HG03565 (cell line): ENCODE measurements at regions not wholly inside any gene's neighbourhood (a gene's known extent, or its start where the extent isn't known, plus 50 kb on each side); places are given as distances from the start of the nearest gene placed in this dataset.

Experiments used
- ATAC-seq: cut with Tn5 transposase; IDR thresholded peaks from one replicate; pipeline ENCODE4 v1.9.1; 2021; ENCODE audit warnings: mild to moderate bottlenecking, moderate library complexity; ENCODE audit not compliant: unreplicated experiment

DNA sequence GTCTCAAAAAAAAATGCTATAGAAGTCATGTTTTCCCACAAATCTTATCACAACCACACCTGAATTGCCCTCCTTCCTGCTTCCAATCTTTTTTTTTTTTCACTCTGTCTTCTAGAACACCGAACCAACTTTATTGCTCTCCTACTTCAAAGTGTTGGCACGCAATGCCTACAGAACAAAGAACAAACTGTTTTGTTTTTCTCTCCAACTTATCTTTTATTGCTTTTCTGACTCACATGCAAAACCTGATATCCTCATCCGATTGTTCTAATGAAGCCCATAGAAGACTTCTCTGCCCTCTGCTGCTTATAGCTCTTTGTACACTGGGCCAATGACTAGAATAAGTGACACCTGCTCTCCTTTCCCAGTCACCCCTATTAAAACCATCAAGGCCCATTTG lies 602.8 kb downstream of the EPHA4 start:
- no peak for ATAC-seq

DNA sequence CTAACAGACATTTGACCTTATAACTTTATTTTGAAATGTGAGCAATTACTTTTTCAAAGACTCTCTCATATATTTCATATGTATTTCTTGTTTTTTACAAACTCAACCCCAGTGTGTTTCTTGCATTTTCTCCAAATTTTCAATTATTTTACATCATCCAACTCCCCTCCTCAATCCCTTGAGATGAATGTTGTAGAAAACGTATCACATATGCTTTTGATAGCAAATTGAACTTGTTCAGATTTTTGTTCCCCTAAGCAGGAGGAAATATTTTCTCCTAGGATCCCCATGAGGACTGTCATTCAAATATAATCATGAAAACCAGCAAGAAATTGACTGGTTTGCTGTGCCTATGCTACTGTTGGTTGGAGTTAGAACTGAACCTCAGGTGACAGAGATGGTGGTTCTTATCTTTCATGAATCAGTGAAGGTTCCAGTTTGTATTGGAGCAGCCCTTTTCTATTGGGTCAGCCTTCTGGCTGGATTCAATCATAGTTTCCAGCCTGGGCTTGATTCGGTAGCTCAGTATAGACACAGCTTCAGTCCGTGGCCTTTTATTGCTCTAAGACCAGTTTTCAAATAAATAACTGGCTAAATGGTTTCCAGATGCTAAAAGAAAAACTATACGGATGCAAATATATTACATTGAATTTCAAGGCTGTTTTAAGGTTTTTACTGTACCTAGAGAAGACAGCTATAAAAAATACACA lies 591.0 kb downstream of the EPHA4 start:
- no peak for ATAC-seq

DNA sequence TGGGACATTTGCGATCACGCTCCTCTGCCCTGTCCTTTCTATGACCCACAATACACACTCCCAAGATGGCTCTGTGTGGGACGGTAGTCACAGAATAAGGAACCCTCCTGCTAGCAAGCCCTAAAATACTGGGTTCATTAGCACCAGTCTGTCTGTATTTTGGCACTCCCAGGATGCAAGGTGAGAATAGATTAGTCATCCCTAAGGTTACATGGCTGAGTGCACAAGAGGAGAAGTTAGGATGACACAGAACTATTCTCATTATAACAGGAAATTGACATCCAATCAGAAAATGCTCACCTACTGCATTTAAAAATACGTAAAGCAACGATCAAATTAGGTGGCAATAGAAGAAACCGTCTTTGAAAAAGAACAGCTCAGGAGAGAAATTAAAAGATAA lies 590.2 kb downstream of the EPHA4 start:
- no peak for ATAC-seq

DNA sequence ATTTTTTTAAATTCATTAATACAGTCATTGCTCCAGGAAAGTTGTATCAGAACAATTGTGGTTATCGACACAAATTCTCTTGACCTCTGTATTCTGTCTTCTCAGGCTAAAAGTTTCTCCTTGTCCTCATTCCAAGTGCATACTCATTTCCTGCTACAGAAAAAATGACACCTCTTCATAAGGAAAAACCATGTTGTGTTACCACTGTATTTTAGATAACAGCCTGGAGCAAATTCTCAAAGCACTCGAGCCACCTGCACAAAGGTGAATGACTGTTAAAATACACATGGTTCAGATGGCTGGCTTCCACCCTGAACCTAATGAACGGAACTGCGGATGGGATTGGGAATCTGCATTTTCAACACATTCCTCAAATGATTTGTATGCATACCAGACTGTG lies 586.5 kb downstream of the EPHA4 start:
- no peak for ATAC-seq

DNA sequence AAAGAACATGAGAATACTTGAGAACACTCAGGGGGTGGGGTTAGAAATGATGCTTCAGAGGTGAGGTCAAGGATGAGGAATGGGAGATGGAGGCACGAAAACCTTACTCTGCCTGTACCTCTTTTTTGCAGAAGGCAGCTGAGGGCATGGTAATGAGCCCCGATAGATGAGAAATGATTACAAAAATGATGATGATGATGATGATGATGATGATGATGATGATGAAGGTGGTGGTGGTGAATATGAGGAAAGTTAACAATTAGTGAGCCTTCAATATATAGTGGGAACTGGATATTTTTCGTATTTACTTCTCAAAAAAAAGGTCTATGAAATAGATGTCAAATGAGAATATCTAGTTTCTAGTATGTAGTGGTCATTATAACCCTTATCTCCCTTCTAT lies 584.3 kb downstream of the EPHA4 start:
- ATAC-seq: no peak

DNA sequence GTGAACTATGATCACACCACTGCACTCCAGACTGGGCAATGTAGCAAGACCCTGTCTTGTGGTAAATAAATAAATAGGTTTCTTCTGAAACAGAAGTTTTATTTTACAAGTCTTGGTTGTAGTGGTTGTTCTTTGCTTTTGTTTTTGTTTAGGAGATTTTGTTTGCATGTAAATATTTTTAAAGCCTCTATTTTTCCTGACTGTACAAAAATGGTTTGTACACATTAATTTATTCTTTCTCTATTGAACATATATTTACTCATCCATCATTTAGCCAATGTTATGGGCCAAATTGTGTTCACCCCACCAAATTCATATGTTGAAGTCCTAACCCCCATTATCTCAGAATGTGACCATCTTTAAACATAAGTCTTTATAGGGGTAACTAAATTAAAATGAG lies 580.1 kb downstream of the EPHA4 start:
- ATAC-seq: no peak

DNA sequence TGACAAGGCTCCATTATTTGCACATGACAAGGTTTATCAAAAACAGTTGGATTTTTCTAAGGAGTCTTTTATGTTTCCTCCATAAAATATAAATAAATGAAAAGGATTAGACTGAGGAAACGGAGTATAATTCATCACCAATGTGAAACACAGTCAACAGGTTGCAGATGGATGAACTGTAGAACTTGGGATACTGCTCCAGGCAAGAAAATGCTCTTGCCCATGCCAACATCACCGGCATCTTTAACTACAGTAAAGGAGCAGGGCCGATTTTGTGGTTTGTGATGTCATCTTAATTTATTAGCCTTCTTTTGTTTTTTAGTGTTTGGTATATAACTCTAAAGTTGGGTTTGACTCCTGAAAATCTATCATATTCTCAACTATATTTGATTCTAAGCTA lies 577.3 kb downstream of the EPHA4 start:
- ATAC-seq: no peak

DNA sequence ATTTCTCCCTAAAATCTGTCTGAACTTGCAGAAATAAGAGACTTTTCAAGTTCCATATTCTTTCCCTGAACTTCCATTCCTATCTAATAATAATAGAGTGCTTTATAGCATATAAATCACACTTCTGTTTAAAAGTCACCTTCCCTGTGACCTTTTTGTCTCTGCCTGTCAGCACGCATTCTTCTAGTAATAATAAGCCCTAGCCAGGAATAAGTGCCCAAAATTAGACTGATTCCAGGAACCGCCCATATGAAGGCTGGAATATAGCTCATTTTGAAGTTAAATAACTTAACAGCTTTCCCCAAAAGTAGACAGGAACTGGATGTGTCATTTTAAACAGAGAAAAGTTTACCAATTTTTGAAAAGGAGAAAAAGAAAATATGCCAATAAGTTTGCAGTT lies 576.5 kb downstream of the EPHA4 start:
- ATAC-seq: no peak

DNA sequence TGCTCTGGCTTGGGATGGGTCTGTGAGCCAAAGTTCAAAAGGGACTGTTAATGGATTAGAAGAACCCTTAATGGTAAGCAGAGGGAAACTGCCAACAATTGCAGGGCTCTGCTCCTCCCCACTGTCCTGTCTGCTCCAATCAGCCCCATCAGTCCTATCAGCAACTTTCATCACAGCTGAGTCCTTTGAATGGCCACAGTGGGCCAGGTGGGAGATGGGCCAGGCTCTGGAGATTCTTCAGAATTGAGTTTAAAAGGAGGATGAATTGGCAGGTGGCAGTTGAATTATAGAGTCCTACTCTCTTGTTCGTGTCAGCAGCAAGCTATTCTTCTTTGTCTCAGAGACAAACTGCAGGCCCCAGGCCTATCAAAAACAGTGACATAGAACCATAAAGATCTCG lies 573.9 kb downstream of the EPHA4 start:
- no peak for ATAC-seq

DNA sequence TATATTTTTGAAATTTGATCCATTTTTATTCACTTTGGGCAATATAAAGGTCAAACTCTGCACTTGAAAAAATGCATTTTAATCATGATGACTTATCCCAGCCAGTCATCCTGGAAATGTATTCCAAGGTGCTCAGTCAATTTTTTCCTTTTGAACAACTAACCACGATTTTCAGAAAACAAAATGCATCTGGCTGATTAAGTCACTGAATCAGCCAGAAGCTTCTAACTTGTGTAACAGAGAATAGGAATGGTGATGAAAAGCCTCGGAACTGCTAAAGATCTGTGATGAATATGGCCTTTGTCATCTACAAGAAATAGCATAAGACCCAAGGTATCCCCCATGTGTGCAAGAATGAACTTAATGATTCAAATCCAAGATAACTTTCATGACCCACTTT lies 572.7 kb downstream of the EPHA4 start:
- ATAC-seq: no peak

DNA sequence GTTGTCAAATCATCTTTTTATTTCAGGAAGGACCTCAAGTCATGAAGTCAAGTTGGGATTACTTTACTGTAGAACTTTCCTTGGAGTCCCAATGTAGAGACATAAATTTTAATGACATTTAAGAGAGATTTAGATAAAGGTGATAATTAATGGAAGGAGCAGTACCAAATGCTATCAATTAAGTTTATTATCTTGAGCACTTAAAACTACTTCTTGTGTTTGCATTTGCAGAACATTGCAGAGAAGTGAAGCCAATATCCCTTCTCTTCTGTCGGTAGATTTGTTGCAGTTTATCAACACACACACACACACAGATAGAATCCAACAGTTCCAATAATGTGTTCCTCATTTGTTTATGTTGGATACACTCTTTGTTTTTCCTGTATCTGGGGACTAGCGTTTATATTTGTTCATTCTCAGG lies 570.7 kb downstream of the EPHA4 start:
- no peak for ATAC-seq

DNA sequence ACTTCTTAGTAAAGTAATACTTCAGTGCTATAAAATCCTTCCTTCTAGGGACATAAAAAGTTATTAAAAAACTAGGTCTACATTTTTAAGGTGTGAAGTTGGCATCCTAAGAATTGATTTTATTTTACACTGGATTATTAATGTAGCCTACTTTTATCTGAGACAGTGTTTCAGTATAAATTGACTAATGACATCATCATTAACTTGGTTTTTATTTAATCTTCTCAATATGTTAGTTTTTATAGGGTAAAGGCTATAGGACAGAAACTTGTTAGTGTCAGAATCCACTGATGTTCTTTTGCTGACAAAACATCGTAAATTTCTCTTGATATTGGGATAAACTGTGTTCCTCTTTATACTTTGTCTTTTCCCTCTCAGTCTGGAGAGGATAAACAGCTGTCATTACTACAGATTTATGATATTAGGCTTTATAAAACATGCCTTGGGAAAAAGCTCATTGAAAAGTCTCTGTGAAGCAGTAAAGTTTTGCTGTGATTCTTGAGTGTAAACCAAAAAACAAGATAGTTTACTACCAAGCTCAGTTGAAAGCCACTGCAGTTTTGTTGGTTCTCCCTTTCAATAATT lies 569.9 kb downstream of the EPHA4 start:
- ATAC-seq: no peak

DNA sequence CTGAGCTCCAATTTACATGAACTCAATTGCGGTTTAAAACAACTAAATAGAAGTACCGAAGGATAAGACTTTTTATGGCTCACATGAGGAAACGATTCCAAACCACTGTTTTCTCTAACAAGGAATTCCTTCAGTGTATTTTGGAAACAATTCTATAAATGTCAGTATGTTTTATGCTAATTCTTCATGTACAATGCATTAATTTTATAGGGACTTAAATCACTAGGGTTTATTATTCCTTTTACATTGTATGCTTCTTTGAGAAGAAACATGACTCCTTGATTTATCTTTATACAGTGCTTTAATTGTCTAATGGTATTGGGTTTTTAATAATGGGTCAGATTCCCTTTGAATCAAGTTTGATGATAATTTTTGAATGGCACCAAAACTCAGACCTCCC lies 566.8 kb downstream of the EPHA4 start:
- no peak for ATAC-seq

DNA sequence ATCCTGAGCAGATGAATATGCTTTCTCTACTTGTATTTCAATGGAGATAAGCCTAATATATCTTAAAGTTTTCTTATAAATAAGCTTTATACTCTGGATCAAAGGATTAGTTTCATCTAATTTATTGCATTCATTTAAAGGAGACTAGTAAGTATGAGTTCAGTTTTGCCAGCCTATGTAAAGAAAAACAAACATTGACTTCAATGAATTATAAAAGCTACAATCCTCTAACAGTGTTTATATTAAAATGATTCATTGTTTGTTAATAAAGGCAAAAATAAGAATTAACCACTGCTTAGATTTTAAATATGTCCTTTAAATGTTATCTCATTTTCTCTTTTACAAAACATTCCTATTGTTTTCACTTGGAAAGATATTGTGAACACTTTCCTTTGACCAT lies 566.0 kb downstream of the EPHA4 start:
- ATAC-seq: no peak

DNA sequence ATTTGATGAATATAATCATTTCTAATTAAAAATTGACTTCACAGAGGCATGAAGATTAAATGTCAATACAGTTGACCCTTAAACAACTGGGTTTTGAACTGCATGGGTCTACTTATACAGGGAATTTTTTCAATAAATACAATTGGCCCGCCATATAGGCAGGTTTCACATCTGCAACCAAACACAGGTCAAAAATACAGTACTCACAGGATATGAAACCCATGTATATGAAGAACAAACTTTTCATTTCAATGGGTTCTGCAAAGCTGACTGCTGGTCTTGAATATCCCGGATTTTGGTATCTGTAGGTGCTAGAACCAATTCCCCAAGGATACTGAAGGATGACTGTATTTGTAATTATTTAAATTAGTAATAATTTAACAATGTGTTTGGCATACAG lies 555.6 kb downstream of the EPHA4 start:
- ATAC-seq: no peak

DNA sequence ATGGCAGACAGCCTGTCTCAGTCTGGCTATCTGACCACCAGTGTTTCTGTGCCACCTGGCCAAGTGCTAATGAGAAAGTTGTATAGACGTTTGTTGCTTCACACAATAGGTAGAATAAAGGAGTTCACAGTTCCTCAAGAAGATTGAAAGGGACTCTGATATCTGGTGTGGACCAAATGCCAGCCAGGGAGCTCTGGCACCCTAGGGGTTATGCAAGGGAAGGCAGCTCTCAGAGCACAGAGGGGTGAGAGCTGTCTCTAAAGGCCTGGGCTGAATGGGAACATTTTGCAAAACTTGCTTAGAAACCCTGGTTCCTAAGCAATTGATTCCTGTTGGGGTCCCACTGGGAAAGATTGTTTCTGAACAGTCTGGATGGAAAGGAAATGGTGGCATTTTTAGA lies 553.8 kb downstream of the EPHA4 start:
- ATAC-seq: no peak

DNA sequence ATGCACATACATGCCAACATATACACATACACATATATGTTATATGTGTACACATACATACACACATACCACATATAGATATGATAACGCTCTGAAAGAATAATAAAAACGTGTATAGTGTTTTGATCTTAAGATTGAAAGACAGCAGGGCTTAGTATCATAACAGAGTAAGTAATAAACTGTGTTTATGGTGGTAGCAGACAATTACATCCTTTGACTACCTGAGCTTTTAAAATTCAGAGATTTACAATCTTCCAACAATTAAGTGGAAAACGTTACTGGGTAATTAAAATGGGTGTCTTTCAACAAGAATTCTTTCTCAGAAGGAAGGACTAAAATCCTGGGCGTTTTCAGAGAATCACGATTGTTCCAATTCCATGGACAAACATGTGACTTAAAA lies 552.4 kb downstream of the EPHA4 start:
- ATAC-seq: no peak

DNA sequence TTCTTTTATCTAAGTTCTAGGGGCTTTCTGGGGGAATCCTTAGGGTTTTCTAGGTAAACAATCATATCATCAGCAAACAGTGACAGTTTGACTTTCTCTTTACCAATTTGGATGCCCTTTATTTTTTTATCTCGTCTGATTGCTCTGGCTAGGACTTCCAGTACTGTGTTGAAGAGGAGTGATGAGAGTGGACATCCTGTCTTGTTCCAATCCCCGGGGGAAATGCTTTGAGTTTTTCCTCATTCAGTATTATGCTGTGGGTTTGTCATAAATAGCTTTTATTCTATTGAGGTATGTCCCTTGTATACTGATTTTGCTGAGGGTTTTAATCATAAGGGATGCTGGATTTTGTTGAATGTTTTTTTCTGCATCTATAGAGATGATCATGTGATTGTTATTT lies 549.5 kb downstream of the EPHA4 start:
- no peak for ATAC-seq

DNA sequence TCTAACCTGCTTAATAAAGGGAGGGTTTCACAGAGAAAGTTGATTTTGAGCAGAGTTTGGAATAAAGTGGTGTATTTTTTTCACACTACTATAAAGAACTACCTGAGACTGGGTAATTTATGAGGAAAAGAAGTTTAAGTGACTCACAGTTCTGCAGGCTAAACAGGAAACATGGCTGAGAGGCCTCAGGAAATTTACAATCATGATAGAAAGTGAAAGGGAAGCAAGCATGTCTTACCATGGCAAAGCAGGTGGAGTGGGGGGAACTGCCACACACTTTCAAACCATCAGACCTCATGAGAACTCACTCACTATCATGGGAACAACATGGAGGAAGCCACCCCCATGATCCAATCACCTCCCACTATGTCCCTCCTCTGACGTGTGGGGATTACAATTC lies 546.7 kb downstream of the EPHA4 start:
- no peak for ATAC-seq

DNA sequence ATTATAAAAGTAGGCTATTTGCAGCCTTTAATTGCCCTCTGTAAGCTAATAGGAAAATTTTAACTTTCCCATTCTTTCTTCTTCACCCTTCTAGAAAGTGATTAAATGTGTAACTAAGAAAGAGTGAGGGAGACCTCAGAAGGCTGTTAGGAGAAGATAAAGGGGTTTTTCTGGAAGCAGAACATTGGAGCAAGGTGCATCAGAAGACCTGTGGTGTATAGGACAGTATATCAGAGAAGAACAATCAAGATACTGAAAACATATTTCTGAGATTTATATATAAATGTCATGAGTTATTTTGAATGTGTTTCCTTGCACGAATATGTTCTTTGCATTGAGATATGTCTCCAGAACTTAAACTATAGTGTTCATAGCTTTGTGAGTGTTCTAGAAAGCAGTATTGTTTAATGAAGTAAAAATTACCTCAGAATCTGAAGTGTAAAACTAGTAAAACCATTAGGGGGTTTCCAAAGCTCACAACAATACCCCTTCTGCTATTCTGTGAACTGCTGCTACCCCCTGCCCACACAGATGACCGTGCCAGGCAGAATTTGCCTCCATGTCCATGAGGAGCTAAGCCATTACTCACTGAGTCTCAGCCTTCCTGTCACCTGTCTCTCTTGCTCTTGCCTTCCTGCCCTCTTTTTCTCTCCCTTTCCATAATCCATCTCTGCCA lies 537.9 kb downstream of the EPHA4 start:
- ATAC-seq: no peak

DNA sequence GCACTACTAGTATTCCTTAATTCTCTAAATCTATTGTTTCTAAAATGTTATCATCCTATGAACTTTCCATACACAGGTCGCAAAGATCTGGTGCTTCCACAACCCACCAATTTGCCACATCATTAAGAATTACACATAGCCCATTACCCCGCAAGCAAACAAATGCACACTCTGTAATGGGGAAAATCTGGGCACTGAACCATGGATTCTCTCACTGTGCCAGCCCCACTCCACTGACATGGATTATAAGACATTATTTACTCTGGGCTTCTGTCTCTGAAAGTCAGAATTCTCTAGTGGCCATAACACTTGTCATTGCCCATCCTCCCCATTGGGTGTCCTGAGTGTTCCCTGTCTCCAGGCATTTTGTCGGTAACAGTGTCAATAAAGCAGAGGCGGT lies 537.1 kb downstream of the EPHA4 start:
- no peak for ATAC-seq

DNA sequence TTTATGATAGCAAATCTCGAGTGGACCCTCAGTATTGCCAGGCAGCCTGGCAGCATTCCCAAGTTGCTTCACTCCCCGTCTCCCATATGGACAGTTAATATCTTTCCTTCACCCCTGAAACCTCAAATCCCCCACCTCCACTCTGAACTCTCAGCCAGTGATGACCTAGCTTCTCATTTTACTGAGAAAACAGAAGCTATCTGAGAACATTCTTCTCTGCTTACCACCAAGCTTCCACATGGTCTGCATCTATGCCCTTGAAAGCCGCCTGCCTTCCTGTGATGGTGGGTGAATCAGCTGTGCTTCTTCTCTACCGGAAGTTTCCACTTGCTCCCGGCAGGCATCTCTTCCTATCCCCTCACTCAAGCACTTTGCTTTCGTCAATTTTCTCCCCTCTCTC lies 529.2 kb downstream of the EPHA4 start:
- no peak for ATAC-seq

DNA sequence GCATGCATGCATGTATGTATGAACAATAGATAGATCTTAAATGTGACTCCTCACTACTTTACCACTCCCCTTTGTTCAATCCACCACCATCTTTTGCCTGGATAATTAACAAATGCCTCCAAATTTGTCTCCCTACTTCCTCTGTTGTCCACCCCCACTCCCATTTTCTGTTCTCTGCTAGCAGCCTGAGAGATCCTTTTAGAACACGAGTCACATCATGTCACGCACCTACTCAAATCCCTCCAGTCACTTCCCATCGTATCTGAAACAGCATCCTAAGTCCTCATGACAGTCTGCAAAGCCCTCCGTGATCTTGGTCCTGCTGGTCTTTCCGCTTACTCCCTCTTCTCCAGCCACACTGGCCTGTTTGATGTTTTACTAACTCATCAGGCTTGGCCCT lies 527.3 kb downstream of the EPHA4 start:
- no peak for ATAC-seq
